Stimulated activated CD8-positive, alpha-beta memory T cell treated with anti-CD3 and anti-CD28 coated beads, Interleukin-7, amount 100 ng/mL, for 4 hours (primary cell): ENCODE measurements at regions not wholly inside any gene's neighbourhood (a gene's known extent, or its start where the extent isn't known, plus 50 kb on each side); places are given as distances from the start of the nearest gene placed in this dataset.

Experiments used
- DNase-seq, 2 donors: peaks; one replicate each; pipeline ENCODE4 v3.0.0-alpha.2; 2020; ENCODE audit warnings: low read depth in 2 of 2

DNA sequence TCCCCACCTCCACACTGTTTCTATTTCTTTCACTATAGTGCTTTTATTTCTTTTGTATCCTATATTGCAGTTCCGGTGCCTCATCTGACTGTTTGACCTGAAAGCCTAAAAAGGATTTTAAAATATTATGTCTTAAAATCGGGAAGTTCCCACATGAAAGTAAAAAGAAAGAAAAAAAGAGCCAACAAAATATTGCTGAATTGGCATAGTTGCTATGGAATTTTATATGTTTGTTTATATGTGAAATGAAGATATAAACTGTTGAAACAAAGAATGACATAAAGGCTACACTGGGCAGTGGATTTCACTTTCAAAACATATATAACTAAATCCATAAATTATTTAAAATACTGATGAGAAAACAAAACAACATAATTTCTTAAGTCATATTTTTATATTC lies 1383.7 kb downstream of the C4orf33 start:
- no peak for DNase-seq

DNA sequence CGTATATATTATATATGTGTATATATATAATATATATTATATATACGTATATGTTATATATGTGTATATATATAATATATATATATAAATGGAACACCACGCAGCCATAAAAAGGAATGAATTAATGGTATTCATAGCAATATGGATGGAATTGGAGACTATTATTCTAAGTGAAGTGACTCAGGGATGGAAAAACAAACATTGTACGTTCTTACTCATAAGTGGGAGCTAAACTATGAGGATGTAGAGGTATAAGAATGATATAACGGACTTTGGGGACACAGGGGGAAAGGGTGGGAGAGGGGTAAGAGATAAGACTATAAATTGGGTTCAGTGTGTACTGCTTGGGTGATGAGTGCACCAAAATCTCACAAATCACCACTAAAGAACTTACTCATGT lies 1388.9 kb downstream of the C4orf33 start:
- no peak for DNase-seq

DNA sequence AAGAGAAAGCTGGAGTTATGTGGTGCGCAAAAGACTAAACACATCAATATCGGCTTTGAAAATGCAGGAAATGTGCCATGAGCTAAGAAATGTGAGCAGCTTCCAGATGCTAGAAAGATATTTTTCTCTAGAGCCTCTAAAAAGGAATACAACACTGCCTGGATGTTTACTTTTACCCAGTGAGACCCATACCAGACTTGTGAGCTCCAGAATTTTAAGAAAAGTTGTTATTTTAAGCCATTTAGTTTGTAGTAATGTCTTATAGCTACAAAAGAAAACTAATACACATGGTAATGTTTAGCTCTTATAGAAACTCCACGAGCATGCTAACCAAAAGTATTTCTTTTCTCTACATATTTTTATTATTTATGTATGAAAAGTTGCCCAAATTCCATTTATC lies 1389.4 kb downstream of the C4orf33 start:
- DNase-seq: no peak

GRCh38 chr4:130486186-130486585 lies 1390.2 kb downstream of the C4orf33 start:
- no peak for DNase-seq

- DNase-seq: no peak
Measured at GRCh38 chr4:130486841-130487240, 1390.9 kb downstream of the C4orf33 start.

GRCh38 chr4:130510661-130511060 lies 1414.7 kb downstream of the C4orf33 start:
- no peak for DNase-seq

GRCh38 chr4:130511776-130512175 lies 1415.8 kb downstream of the C4orf33 start:
- no peak for DNase-seq

DNA sequence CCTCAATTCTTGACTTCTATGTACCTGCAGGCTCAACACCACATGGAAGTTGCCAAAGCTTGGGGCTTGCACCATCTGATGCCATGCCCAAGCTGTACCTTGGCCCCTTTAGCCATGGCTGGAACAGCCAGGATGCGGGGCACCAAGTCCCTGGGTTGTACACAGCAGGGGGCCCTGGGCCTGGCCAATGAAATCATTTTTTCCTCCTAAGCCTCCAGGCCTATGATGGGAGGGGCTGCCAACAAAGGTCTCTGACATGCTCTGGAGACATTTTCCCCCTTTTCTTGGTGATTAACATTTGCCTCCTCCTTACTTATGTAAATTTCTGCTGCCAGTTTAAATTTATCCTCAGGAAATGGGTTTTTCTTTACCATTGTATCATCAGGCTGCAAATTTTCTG lies 1428.1 kb downstream of the C4orf33 start:
- DNase-seq: no peak

- DNase-seq: no peak
Measured at GRCh38 chr4:130530505-130530904, 1434.6 kb downstream of the C4orf33 start.

GRCh38 chr4:130534651-130535050 lies 1438.7 kb downstream of the C4orf33 start:
- DNase-seq: no peak

DNA sequence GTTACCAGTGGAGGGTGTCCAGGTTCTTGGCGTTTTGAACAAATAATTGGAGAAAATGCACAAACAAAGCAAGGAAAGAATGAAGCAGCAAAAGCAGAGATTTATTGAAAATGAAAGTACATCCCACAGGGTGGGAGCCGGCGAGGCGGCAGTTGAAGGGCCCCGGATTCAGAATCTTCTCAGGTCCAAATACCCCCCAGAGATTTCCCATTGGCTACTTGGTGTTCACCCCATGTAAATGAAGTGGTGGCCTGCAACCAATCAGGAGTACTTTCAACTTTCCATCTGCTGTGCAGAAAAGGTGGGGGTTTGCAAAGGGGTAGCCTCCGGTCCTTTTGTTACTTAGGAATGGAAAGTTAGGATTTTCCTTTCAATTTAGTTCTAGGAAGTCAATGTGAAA lies 1447.0 kb downstream of the C4orf33 start:
- no peak for DNase-seq

DNA sequence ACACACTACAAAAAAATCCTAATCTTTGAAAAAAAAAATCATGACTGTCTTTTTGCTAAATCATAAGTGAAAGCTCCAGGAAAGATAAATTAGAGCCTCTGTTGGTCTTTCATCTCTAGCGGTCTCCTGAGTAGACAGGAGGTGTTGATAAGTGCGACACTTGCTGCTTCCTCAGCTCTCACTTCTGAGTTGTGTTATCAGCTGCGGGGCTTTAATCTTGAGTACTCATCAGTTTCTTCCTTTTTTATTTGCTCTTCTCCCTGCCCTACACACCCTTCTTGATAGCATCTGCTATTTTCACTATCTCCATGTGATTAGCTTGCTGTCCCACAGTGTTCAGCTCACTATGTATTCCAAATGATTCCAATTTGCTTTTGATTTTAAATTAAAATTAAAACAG lies 1449.2 kb downstream of the C4orf33 start:
- no peak for DNase-seq

GRCh38 chr4:130545596-130545995 lies 1449.6 kb downstream of the C4orf33 start:
- no peak for DNase-seq

GRCh38 chr4:130559268-130559667 lies 1463.3 kb downstream of the C4orf33 start:
- DNase-seq: no peak

- DNase-seq: no peak
Measured at GRCh38 chr4:130563185-130563888, 1467.4 kb downstream of the C4orf33 start.

- no peak for DNase-seq
Measured at GRCh38 chr4:130563889-130564418, 1468.0 kb downstream of the C4orf33 start.

- no peak for DNase-seq
Measured at GRCh38 chr4:130568746-130569145, 1472.8 kb downstream of the C4orf33 start.

- no peak for DNase-seq
Measured at GRCh38 chr4:130573742-130574141, 1477.8 kb downstream of the C4orf33 start.

GRCh38 chr4:130574215-130574614 lies 1478.3 kb downstream of the C4orf33 start:
- no peak for DNase-seq

GRCh38 chr4:130576218-130576617 lies 1480.3 kb downstream of the C4orf33 start:
- no peak for DNase-seq

DNA sequence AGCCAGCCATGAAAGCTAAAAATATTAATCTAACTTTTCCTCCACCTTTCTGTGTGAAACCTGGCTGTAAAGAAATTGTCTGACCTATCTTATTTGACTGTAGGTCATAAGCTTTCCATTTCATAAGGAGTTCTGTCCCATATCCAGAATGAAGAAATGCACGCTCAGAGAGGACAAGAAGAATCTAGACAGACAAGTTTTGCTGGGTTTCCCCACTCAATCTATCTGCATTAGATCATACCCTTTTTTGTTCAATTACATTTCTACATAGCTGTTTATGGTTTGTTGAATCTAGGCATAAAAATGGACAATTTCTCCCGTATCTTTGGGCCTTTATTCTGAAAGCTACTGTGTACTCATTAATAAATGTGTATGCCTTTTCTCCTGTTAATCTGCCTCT lies 1495.1 kb downstream of the C4orf33 start:
- DNase-seq: no peak

GRCh38 chr4:130600706-130601105 lies 1504.8 kb downstream of the C4orf33 start:
- no peak for DNase-seq

GRCh38 chr4:130603043-130603442 lies 1507.1 kb downstream of the C4orf33 start:
- no peak for DNase-seq

- DNase-seq: no peak
Measured at GRCh38 chr4:130608121-130608520, 1512.2 kb downstream of the C4orf33 start.
